ENCODE measurements at regions not wholly inside any gene's neighbourhood (a gene's known extent, or its start where the extent isn't known, plus 50 kb on each side); places are given as distances from the start of the nearest gene placed in this dataset.

DNA sequence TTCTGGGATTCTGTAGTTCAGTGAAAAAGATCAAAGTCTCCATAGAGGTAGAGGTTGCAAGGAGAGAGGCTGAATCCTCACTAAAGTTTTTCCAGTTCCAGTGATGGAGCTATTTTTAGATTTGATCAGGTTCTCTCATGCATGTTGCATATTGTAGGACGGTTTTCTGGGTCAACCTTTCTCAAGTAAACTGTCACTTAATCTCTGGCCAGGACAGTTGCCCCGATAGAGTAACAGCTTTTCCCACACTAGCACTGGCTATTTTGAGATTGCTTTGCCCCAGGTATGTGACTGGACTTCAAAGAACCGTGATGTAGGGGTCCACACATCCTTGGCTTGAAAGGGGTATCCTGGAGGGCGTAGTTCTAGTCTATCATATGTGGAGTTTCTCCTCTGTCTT is 67.4 kb upstream of the EPCAM start:
- TF ChIP-seq, protein P1, sequence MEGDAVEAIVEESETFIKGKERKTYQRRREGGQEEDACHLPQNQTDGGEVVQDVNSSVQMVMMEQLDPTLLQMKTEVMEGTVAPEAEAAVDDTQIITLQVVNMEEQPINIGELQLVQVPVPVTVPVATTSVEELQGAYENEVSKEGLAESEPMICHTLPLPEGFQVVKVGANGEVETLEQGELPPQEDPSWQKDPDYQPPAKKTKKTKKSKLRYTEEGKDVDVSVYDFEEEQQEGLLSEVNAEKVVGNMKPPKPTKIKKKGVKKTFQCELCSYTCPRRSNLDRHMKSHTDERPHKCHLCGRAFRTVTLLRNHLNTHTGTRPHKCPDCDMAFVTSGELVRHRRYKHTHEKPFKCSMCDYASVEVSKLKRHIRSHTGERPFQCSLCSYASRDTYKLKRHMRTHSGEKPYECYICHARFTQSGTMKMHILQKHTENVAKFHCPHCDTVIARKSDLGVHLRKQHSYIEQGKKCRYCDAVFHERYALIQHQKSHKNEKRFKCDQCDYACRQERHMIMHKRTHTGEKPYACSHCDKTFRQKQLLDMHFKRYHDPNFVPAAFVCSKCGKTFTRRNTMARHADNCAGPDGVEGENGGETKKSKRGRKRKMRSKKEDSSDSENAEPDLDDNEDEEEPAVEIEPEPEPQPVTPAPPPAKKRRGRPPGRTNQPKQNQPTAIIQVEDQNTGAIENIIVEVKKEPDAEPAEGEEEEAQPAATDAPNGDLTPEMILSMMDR (IDR thresholded peaks at IDR 0.05; ENCODE audit: insufficient read depth, low read depth, low read length): no peak
- TF ChIP-seq EZH2 (IDR thresholded peaks at IDR 0.05; ENCODE audit: insufficient read depth, low read length): no peak
